A549 (cell line): ENCODE measurements at regions not wholly inside any gene's neighbourhood (a gene's known extent, or its start where the extent isn't known, plus 50 kb on each side); places are given as distances from the start of the nearest gene placed in this dataset.

Experiments used
- CHD2 ChIP-seq: fragments of 150-350 bp; IDR thresholded peaks from 2 replicates; pipeline ENCODE4 v1.6.1; 2014; ENCODE audit warnings: low read length; ENCODE audit not compliant: partially characterized antibody
- EP300 ChIP-seq, 2 experiments: fragments of >200 bp; sonication (Bioruptor Twin); formaldehyde crosslinking; IDR thresholded peaks; 2 replicates in 1 of 2; 3 replicates in 1 of 2; pipeline ENCODE4 v1.6.1; 2016 to 2017
- HOXB5 ChIP-seq: fragments of 250-450 bp; sonication (Bioruptor Pico); IDR thresholded peaks from 2 replicates; pipeline ENCODE4 v1.5.0; 2020; ENCODE audit warnings: mild to moderate bottlenecking, moderate library complexity
- MYC ChIP-seq: IDR thresholded peaks from 2 replicates; pipeline ENCODE4 v1.6.1; 2012; ENCODE audit warnings: mild to moderate bottlenecking, inconsistent platforms, low read length, improper control_type of control experiment, borderline replicate concordance
- POLR2A ChIP-seq: IDR thresholded peaks from 2 replicates; pipeline ENCODE4 v1.6.1; 2012; ENCODE audit warnings: mild to moderate bottlenecking, low read length
- POLR2AphosphoS2 ChIP-seq: conservative IDR thresholded peaks from 2 replicates; pipeline ENCODE4 v1.6.1; 2012; ENCODE audit warnings: low read length, improper control_type of control experiment, inconsistent platforms
- RFX5 ChIP-seq: fragments of 450-650 bp; IDR thresholded peaks from 2 replicates; pipeline ENCODE4 v1.7.1; 2014; ENCODE audit warnings: antibody characterized with exemption, mild to moderate bottlenecking, moderate library complexity
- TP53 ChIP-seq: fragments of 250-450 bp; sonication (Bioruptor Pico); IDR thresholded peaks from 2 replicates; pipeline ENCODE4 v1.5.0; 2021; ENCODE audit warnings: mild to moderate bottlenecking, moderate library complexity
- TF ChIP-seq, protein P1 (sequence below): fragments of >200 bp; sonication (Bioruptor Twin); formaldehyde crosslinking; IDR thresholded peaks from 3 replicates; pipeline ENCODE4 v1.5.1; 2016
- TF ChIP-seq, protein P2 (sequence below): IDR thresholded peaks from 2 replicates; pipeline ENCODE4 v1.6.1; 2012

DNA sequence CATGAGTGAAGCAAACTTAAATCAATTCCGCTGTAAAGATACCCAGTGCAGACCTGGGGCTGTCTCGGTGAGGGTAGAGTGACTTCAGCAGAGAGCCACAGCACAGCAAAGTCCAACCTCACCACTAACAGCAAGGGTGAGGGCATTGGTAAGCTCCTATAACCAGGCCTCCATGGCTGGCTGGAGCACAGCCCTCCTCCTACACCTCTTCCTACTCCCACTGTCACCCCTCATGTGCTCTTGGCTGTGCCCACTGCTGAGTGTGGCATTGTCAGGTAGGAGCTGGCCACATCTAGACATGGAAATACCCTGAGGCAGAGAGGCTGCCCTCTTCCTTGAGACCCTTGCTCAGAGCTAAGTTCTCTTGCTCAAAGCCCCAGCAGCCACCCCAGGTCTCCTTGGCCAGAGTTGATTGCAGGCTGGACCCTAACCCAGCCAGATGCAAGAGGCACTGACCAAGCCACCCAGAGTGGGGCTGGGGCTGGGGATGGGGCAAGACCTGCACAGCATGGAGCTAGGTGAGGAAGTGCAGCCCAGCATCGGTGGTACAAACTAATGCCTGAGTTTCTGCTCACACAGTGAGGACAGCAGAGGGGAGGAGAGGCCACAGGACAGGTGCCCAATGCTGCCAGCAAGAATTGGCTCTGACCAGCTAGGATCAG lies 77.6 kb upstream of the RAB6C start:
- TF ChIP-seq EP300 (IDR thresholded peaks at IDR 0.05) (no peak), POLR2A (no peak), TP53 (CRISPR knock-in tag) (no peak), CHD2 (no peak), MYC (no peak), HOXB5 (no peak), RFX5 (no peak), POLR2AphosphoS2 (no peak)
- TF ChIP-seq, protein P1, sequence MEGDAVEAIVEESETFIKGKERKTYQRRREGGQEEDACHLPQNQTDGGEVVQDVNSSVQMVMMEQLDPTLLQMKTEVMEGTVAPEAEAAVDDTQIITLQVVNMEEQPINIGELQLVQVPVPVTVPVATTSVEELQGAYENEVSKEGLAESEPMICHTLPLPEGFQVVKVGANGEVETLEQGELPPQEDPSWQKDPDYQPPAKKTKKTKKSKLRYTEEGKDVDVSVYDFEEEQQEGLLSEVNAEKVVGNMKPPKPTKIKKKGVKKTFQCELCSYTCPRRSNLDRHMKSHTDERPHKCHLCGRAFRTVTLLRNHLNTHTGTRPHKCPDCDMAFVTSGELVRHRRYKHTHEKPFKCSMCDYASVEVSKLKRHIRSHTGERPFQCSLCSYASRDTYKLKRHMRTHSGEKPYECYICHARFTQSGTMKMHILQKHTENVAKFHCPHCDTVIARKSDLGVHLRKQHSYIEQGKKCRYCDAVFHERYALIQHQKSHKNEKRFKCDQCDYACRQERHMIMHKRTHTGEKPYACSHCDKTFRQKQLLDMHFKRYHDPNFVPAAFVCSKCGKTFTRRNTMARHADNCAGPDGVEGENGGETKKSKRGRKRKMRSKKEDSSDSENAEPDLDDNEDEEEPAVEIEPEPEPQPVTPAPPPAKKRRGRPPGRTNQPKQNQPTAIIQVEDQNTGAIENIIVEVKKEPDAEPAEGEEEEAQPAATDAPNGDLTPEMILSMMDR, result no peak
- TF ChIP-seq, protein P2, sequence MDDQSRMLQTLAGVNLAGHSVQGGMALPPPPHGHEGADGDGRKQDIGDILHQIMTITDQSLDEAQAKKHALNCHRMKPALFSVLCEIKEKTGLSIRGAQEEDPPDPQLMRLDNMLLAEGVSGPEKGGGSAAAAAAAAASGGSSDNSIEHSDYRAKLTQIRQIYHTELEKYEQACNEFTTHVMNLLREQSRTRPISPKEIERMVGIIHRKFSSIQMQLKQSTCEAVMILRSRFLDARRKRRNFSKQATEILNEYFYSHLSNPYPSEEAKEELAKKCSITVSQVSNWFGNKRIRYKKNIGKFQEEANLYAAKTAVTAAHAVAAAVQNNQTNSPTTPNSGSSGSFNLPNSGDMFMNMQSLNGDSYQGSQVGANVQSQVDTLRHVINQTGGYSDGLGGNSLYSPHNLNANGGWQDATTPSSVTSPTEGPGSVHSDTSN, result no peak
